Cardiac muscle cell (in vitro differentiated cells and primary cell): ENCODE measurements at regions not wholly inside any gene's neighbourhood (a gene's known extent, or its start where the extent isn't known, plus 50 kb on each side); places are given as distances from the start of the nearest gene placed in this dataset.
"Not testable (repeated sequence)": the region's sequence is repeated elsewhere in the genome, so short reads cannot be mapped to it uniquely, and the experiment has no call there.

Experiments
- DNase-seq, 2 donors: peaks; one replicate each; pipeline versions ENCODE4 v3.0.0 to v3.0.0-alpha.2; 2010 to 2017; ENCODE audit warnings: low read depth in 1 of 2, low spot score in 1 of 2
- H3K27ac ChIP-seq: fragments of 200-600 bp; sonication (generic); 2 replicates; pipeline ENCODE4 v1.5.1; 2016
- H3K27me3 ChIP-seq: fragments of 200-600 bp; sonication (generic); 2 replicates; pipeline ENCODE4 v1.6.0; 2016; ENCODE audit warnings: control low read depth
- H3K36me3 ChIP-seq: fragments of 200-600 bp; sonication (generic); 2 replicates; pipeline ENCODE4 v1.5.1; 2016; ENCODE audit warnings: control low read depth
- H3K4me1 ChIP-seq: fragments of 200-600 bp; sonication (generic); 2 replicates; pipeline ENCODE4 v1.8.1; 2017; ENCODE audit warnings: low read depth, mild to moderate bottlenecking, mixed run types
- H3K4me3 ChIP-seq: fragments of 200-600 bp; sonication (generic); 2 replicates; pipeline ENCODE4 v1.5.1; 2016; ENCODE audit warnings: mild to moderate bottlenecking
- H3K9me3 ChIP-seq: fragments of 200-600 bp; sonication (generic); 2 replicates; pipeline ENCODE4 v1.5.1; 2017; ENCODE audit warnings: low read depth, mild to moderate bottlenecking, control low read depth

- not testable (repeated sequence) for H3K4me1 ChIP-seq, DNase-seq, H3K36me3 ChIP-seq, H3K9me3 ChIP-seq, H3K27ac ChIP-seq, H3K4me3 ChIP-seq, H3K27me3 ChIP-seq
Measured at GRCh38 chr7:65071854-65072431, 65.5 kb upstream of the ERV3-1 start.

- not testable (repeated sequence) for H3K27me3 ChIP-seq, H3K9me3 ChIP-seq, H3K27ac ChIP-seq
Measured at GRCh38 chr7:65069476-65069875, 63.0 kb upstream of the ERV3-1 start.

GRCh38 chr7:65062566-65062965, 56.1 kb upstream of the ERV3-1 start:
- H3K36me3 ChIP-seq, H3K27ac ChIP-seq, H3K4me1 ChIP-seq, H3K9me3 ChIP-seq, DNase-seq, H3K27me3 ChIP-seq, H3K4me3 ChIP-seq: not testable (repeated sequence)

More at GRCh38 chr7:65069476-65069875, 63.0 kb upstream of the ERV3-1 start:
- not testable (repeated sequence) for H3K36me3 ChIP-seq, DNase-seq, H3K4me3 ChIP-seq, H3K4me1 ChIP-seq

- H3K27me3 ChIP-seq, H3K4me3 ChIP-seq, H3K36me3 ChIP-seq, H3K27ac ChIP-seq, DNase-seq, H3K4me1 ChIP-seq, H3K9me3 ChIP-seq: not testable (repeated sequence)
Measured at GRCh38 chr7:65059247-65059646, 52.8 kb upstream of the ERV3-1 start.
